ENCODE measurements at regions not wholly inside any gene's neighbourhood (a gene's known extent, or its start where the extent isn't known, plus 50 kb on each side); places are given as distances from the start of the nearest gene placed in this dataset.
"Not testable (repeated sequence)": the region's sequence is repeated elsewhere in the genome, so short reads cannot be mapped to it uniquely, and the experiment has no call there.

- H3K36me3 Mint-ChIP-seq: no peaks in the 10 kb centered on the region
- no peak overlapping the region for H3K27ac ChIP-seq (ENCODE audit: low read depth in 1 of 2, low read length in 2 of 2)
- no peak overlapping the region for H3K9ac ChIP-seq (ENCODE audit: insufficient read depth, low read length, poor library complexity, severe bottlenecking)
- H3K27me3 ChIP-seq (ENCODE audit: control insufficient read depth in 2 of 2, insufficient read depth in 2 of 2, low read length in 2 of 2): no peaks in the 10 kb centered on the region
- no peaks in the 10 kb centered on the region for H3K4me1 ChIP-seq (ENCODE audit: control insufficient read depth in 1 of 2, insufficient read depth in 2 of 2, low read length in 2 of 2)
- H3K9me3 Mint-ChIP-seq: peaks cover 9 to 24% (median 21%) of the 10 kb centered on the region in 7 donors
- TF ChIP-seq CTCF (IDR thresholded peaks at IDR 0.05): no peak
- no CpG with 5 or more reads among the region's 1 CpG for WGBS (ENCODE audit: insufficient coverage)
- H3K4me3 ChIP-seq (replicated peaks in 1 of 3; ENCODE audit: low read depth in 2 of 3, low read length in 3 of 3): no peak overlapping the region
- H3K79me2 ChIP-seq (ENCODE audit: insufficient read depth, low read length): no peaks in the 10 kb centered on the region
- no peaks in the 10 kb centered on the region for H3K4me1 Mint-ChIP-seq
- no peak overlapping the region for H3K4me2 ChIP-seq (replicated peaks; ENCODE audit: extremely low read depth, low read length, poor library complexity, severe bottlenecking)
- H4K20me1 ChIP-seq (ENCODE audit: insufficient read depth, low read length): no peaks in the 10 kb centered on the region
- intact Hi-C loops (cut with micrococcal nuclease): no loop called here
- no peak for DNase-seq
- no peaks in the 10 kb centered on the region for H3K36me3 ChIP-seq (replicated peaks in 1 of 2; ENCODE audit: control insufficient read depth in 1 of 2, insufficient read depth in 2 of 2, low read length in 2 of 2)
- peaks cover 0 to 2% (median 2%) of the 10 kb centered on the region in 3 donors for H3K27me3 Mint-ChIP-seq (ENCODE audit: low read depth in 3 of 3)
- H3K27ac Mint-ChIP-seq: no peak overlapping the region
- no peak overlapping the region for H3K4me3 Mint-ChIP-seq
- no peak overlapping the region for H2AFZ ChIP-seq (ENCODE audit: insufficient read depth, low read depth, low read length, poor library complexity, severe bottlenecking)
- peaks cover 0 to 5% of the 10 kb centered on the region in 2 donors for H3K9me3 ChIP-seq (replicated peaks in 1 of 2; ENCODE audit: control insufficient read depth in 1 of 2, insufficient read depth in 1 of 2, low read length in 2 of 2)
Measured at GRCh38 chr9:83116026-83116425, 53.1 kb upstream of the RASEF start.

- H3K27ac ChIP-seq (ENCODE audit: low read depth in 1 of 2, low read length in 2 of 2); intact Hi-C loops (cut with micrococcal nuclease); H3K36me3 Mint-ChIP-seq; H3K4me3 ChIP-seq (replicated peaks in 1 of 3; ENCODE audit: low read depth in 2 of 3, low read length in 3 of 3); H3K79me2 ChIP-seq (ENCODE audit: insufficient read depth, low read length); H3K36me3 ChIP-seq (replicated peaks in 1 of 2; ENCODE audit: control insufficient read depth in 1 of 2, insufficient read depth in 2 of 2, low read length in 2 of 2); H2AFZ ChIP-seq (ENCODE audit: insufficient read depth, low read depth, low read length, poor library complexity, severe bottlenecking); H3K9me3 ChIP-seq (replicated peaks in 1 of 2; ENCODE audit: control insufficient read depth in 1 of 2, insufficient read depth in 1 of 2, low read length in 2 of 2); DNase-seq; H3K27ac Mint-ChIP-seq; H4K20me1 ChIP-seq (ENCODE audit: insufficient read depth, low read length); H3K9ac ChIP-seq (ENCODE audit: insufficient read depth, low read length, poor library complexity, severe bottlenecking); H3K4me3 Mint-ChIP-seq; H3K27me3 ChIP-seq (ENCODE audit: control insufficient read depth in 2 of 2, insufficient read depth in 2 of 2, low read length in 2 of 2); H3K4me2 ChIP-seq (replicated peaks; ENCODE audit: extremely low read depth, low read length, poor library complexity, severe bottlenecking); H3K4me1 Mint-ChIP-seq; H3K27me3 Mint-ChIP-seq (ENCODE audit: low read depth in 3 of 3); H3K4me1 ChIP-seq (ENCODE audit: control insufficient read depth in 1 of 2, insufficient read depth in 2 of 2, low read length in 2 of 2): not testable (repeated sequence)
- H3K9me3 Mint-ChIP-seq: peaks cover 9 to 23% (median 19%) of the 10 kb centered on the region in 7 donors
- 96% methylated on average over 6 of the region's 6 CpGs for WGBS (ENCODE audit: insufficient coverage)
Measured at GRCh38 chr9:83113445-83113844, 50.5 kb upstream of the RASEF start.

Data from CD14-positive monocyte (primary cell).